Hippocampal formation (tissue), 2 donors: ENCODE measurements at regions not wholly inside any gene's neighbourhood (a gene's known extent, or its start where the extent isn't known, plus 50 kb on each side); places are given as distances from the start of the nearest gene placed in this dataset.

Source experiments
- DNase-seq, 2 donors: peaks; one replicate each; lab custom pipeline; 2025; lab: John Stamatoyannopoulos, UW

- no peak for DNase-seq
Observed at GRCh38 chr3:82287562-82287961, 526.1 kb upstream of the GBE1 start.

GRCh38 chr3:82281205-82281604, 519.8 kb upstream of the GBE1 start:
- DNase-seq = no peak

GRCh38 chr3:82276992-82277391, 515.5 kb upstream of the GBE1 start:
- DNase-seq = no peak

GRCh38 chr3:82274897-82275296, 513.5 kb upstream of the GBE1 start:
- DNase-seq = no peak

GRCh38 chr3:82265747-82266146, 504.3 kb upstream of the GBE1 start:
- no peak for DNase-seq

- DNase-seq = no peak
Observed at GRCh38 chr3:82262193-82262592, 500.7 kb upstream of the GBE1 start.

- no peak for DNase-seq
Observed at GRCh38 chr3:82261637-82262036, 500.2 kb upstream of the GBE1 start.

- DNase-seq = no peak
Observed at GRCh38 chr3:82261013-82261412, 499.6 kb upstream of the GBE1 start.

GRCh38 chr3:82259994-82260393, 498.5 kb upstream of the GBE1 start:
- no peak for DNase-seq

GRCh38 chr3:82240322-82240721, 478.9 kb upstream of the GBE1 start:
- DNase-seq = no peak

- DNase-seq = no peak
Observed at GRCh38 chr3:82236257-82236656, 474.8 kb upstream of the GBE1 start.

- no peak for DNase-seq
Observed at GRCh38 chr3:82229397-82229796, 468.0 kb upstream of the GBE1 start.

- no peak for DNase-seq
Observed at GRCh38 chr3:82224661-82225060, 463.2 kb upstream of the GBE1 start.

GRCh38 chr3:82222401-82222800, 461.0 kb upstream of the GBE1 start:
- DNase-seq = no peak

GRCh38 chr3:82217571-82217970, 456.1 kb upstream of the GBE1 start:
- no peak for DNase-seq

GRCh38 chr3:82208002-82208710, 446.7 kb upstream of the GBE1 start:
- DNase-seq = no peak

GRCh38 chr3:82202269-82202668, 440.8 kb upstream of the GBE1 start:
- DNase-seq = no peak

- DNase-seq = no peak
Observed at GRCh38 chr3:82201316-82201715, 439.9 kb upstream of the GBE1 start.

- no peak for DNase-seq
Observed at GRCh38 chr3:82198009-82198408, 436.6 kb upstream of the GBE1 start.

GRCh38 chr3:82196645-82197044, 435.2 kb upstream of the GBE1 start:
- DNase-seq = no peak

- no peak for DNase-seq
Observed at GRCh38 chr3:82194870-82195269, 433.4 kb upstream of the GBE1 start.

- DNase-seq = no peak
Observed at GRCh38 chr3:82186017-82186416, 424.6 kb upstream of the GBE1 start.

GRCh38 chr3:82179291-82179690, 417.8 kb upstream of the GBE1 start:
- no peak for DNase-seq

- no peak for DNase-seq
Observed at GRCh38 chr3:82178291-82178690, 416.8 kb upstream of the GBE1 start.
